Endodermal cell (in vitro differentiated cells): ENCODE measurements at regions not wholly inside any gene's neighbourhood (a gene's known extent, or its start where the extent isn't known, plus 50 kb on each side); places are given as distances from the start of the nearest gene placed in this dataset.

Source experiments
- DNase-seq: peaks from one replicate; pipeline ENCODE4 v3.0.0-alpha.2; 2017
- H3K27ac ChIP-seq: 2 replicates; pipeline ENCODE4 v1.5.1; 2013; ENCODE audit warnings: mild to moderate bottlenecking, low read depth, low read length, moderate library complexity
- H3K27me3 ChIP-seq: 2 replicates; pipeline ENCODE4 v1.6.1; 2013; ENCODE audit warnings: mild to moderate bottlenecking, low read length, moderate library complexity; ENCODE audit not compliant: insufficient read depth, control insufficient read depth, poor library complexity, severe bottlenecking
- H3K36me3 ChIP-seq: 2 replicates; pipeline ENCODE4 v1.7.0; 2013; ENCODE audit warnings: mild to moderate bottlenecking, low read length, moderate library complexity; ENCODE audit not compliant: control insufficient read depth, insufficient read depth
- H3K4me1 ChIP-seq: one replicate; pipeline ENCODE4 v1.7.0; 2013; ENCODE audit warnings: low read length; ENCODE audit not compliant: control insufficient read depth, insufficient read depth
- H3K4me3 ChIP-seq: 2 replicates; pipeline ENCODE4 v1.5.1; 2013; ENCODE audit warnings: mild to moderate bottlenecking, low read length, moderate library complexity
- H3K9ac ChIP-seq: 2 replicates; pipeline ENCODE4 v1.6.1; 2013; ENCODE audit warnings: mild to moderate bottlenecking, low read length, moderate library complexity; ENCODE audit not compliant: poor library complexity, severe bottlenecking; ENCODE audit errors: extremely low read depth
- H3K9me3 ChIP-seq: 2 replicates; pipeline ENCODE4 v1.6.1; 2013; ENCODE audit warnings: mild to moderate bottlenecking, low read length, moderate library complexity; ENCODE audit not compliant: control insufficient read depth
- H3K27ac Mint-ChIP-seq: 2 replicates; pipeline ENCODE4 v1.8.0; 2020; ENCODE audit warnings: mixed read lengths
- H3K27me3 Mint-ChIP-seq: 2 replicates; pipeline ENCODE4 v1.8.0; 2021; ENCODE audit warnings: mild to moderate bottlenecking, mixed read lengths; ENCODE audit not compliant: insufficient read depth
- H3K36me3 Mint-ChIP-seq: 2 replicates; pipeline ENCODE4 v1.8.0; 2020; ENCODE audit warnings: low read depth, mixed read lengths
- H3K4me1 Mint-ChIP-seq: 2 replicates; pipeline ENCODE4 v1.8.0; 2020; ENCODE audit warnings: mixed read lengths
- H3K4me3 Mint-ChIP-seq: 2 replicates; pipeline ENCODE4 v1.8.0; 2020; ENCODE audit warnings: mild to moderate bottlenecking, moderate library complexity, mixed read lengths
- H3K9me3 Mint-ChIP-seq: 2 replicates; pipeline ENCODE4 v1.8.0; 2020; ENCODE audit warnings: mild to moderate bottlenecking, mixed read lengths
- WGBS, 2 experiments: methylation state at CpG; one replicate each; pipeline versions ENCODE4 v1.1.5 to v1.1.7; 2013; ENCODE audit warnings: missing lambda C conversion rate in 2 of 2, mixed read lengths in 1 of 2; ENCODE audit not compliant: insufficient coverage in 1 of 2, insufficient read length in 1 of 2; 5-methylcytosine and 5-hydroxymethylcytosine counted together
- TF ChIP-seq, protein P1 (sequence below): fragments of 200-600 bp; sonication (generic); conservative IDR thresholded peaks from 2 replicates; pipeline ENCODE4 v1.5.0; 2021; ENCODE audit warnings: antibody characterized with exemption, mild to moderate bottlenecking

DNA sequence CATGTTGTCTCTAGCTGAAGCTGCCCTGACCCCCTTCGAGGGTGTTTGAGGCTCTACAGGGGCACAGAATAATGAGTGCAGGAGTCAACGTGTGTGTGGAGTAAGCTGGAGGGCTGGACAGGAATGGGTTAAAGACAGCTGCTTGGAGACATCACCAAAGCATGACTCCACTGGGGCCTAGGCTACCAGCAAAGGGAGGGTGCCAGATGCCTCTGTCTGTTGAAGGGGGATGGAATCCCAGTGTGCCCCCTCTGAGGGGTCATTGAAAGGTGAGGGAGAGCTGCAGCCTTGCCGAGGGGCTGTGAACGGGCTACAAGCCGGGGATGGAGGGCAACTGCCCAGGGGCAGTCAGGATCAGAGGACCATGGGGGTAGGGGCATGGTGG is 51.7 kb upstream of the PODXL start:
- H3K27ac Mint-ChIP-seq = peak overlapping the region; percentile 49
- no peaks in the 10 kb centered on the region for H3K36me3 Mint-ChIP-seq
- no peak overlapping the region for H3K27ac ChIP-seq
- no peaks in the 10 kb centered on the region for H3K27me3 ChIP-seq
- no peak overlapping the region for H3K9ac ChIP-seq
- no peaks in the 10 kb centered on the region for H3K9me3 Mint-ChIP-seq
- no peak overlapping the region for H3K4me3 ChIP-seq
- peak; percentile 85 for DNase-seq
- H3K4me1 ChIP-seq = peaks cover 42% of the 10 kb centered on the region
- peaks cover 50% of the 10 kb centered on the region for H3K4me1 Mint-ChIP-seq
- 20 to 63% methylated on average over 2 to 5 of the region's 5 CpGs for WGBS, 2 experiments
- TF ChIP-seq, protein P1, sequence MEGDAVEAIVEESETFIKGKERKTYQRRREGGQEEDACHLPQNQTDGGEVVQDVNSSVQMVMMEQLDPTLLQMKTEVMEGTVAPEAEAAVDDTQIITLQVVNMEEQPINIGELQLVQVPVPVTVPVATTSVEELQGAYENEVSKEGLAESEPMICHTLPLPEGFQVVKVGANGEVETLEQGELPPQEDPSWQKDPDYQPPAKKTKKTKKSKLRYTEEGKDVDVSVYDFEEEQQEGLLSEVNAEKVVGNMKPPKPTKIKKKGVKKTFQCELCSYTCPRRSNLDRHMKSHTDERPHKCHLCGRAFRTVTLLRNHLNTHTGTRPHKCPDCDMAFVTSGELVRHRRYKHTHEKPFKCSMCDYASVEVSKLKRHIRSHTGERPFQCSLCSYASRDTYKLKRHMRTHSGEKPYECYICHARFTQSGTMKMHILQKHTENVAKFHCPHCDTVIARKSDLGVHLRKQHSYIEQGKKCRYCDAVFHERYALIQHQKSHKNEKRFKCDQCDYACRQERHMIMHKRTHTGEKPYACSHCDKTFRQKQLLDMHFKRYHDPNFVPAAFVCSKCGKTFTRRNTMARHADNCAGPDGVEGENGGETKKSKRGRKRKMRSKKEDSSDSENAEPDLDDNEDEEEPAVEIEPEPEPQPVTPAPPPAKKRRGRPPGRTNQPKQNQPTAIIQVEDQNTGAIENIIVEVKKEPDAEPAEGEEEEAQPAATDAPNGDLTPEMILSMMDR = no peak
- no peaks in the 10 kb centered on the region for H3K9me3 ChIP-seq
- no peaks in the 10 kb centered on the region for H3K36me3 ChIP-seq
- H3K4me3 Mint-ChIP-seq = no peak overlapping the region
- H3K27me3 Mint-ChIP-seq = no peaks in the 10 kb centered on the region

DNA sequence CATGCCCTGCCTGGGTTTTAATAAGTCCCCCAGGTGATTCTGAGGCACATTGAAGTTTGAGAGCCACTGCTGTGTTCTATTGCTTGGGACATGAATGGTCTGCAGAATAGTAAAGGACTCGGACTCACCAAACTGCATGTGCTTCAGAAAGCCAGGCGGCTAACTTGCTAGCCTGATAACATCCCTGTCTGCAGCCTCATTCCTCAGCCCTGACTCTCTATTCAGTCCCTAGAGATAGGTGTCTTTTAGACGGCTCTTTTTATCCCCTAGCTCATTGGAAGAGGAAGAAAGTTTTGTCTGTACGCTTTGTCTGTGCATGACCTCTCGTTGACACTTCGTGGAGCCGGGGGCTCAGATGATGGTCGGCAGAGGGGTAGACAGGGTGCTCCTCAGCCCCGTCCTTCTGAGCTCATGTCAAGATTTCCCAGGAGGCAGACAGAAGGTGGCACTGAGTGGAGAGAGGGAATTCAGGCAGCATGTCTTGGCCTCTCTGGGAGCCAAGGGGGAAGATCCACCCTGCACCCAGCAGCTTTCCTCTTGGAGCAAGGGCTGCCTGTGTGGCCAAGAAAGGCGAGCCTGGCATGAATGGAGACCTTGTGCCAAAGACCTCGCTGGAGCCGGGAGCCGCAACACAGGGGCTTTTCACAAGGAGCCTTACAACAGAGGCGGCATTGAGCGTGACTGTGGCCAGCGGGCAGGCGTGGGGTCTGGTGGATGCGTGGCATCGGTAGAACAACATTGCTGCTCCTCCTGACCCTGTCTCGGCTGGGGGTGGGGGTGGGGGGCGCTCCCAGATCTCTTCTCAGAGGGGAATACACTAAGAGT is 51.1 kb upstream of the PODXL start:
- Histone ChIP-seq H3K36me3 (no peaks in the 10 kb centered on the region), H3K9ac (no peak overlapping the region), H3K27me3 (no peaks in the 10 kb centered on the region), H3K27ac (no peak overlapping the region), H3K9me3 (no peaks in the 10 kb centered on the region), H3K4me1 (peaks cover 44% of the 10 kb centered on the region), H3K4me3 (no peak overlapping the region)
- H3K27me3 Mint-ChIP-seq = no peaks in the 10 kb centered on the region
- H3K4me1 Mint-ChIP-seq = peaks cover 56% of the 10 kb centered on the region
- H3K9me3 Mint-ChIP-seq = no peaks in the 10 kb centered on the region
- H3K36me3 Mint-ChIP-seq = no peaks in the 10 kb centered on the region
- H3K27ac Mint-ChIP-seq = peak overlapping the region; percentile 80
- WGBS, 2 experiments = 82 to 84% methylated on average over 16 to 21 of the region's 21 CpGs
- TF ChIP-seq, protein P1 = no peak
- no peak overlapping the region for H3K4me3 Mint-ChIP-seq
- DNase-seq = peak; percentile 58

DNA sequence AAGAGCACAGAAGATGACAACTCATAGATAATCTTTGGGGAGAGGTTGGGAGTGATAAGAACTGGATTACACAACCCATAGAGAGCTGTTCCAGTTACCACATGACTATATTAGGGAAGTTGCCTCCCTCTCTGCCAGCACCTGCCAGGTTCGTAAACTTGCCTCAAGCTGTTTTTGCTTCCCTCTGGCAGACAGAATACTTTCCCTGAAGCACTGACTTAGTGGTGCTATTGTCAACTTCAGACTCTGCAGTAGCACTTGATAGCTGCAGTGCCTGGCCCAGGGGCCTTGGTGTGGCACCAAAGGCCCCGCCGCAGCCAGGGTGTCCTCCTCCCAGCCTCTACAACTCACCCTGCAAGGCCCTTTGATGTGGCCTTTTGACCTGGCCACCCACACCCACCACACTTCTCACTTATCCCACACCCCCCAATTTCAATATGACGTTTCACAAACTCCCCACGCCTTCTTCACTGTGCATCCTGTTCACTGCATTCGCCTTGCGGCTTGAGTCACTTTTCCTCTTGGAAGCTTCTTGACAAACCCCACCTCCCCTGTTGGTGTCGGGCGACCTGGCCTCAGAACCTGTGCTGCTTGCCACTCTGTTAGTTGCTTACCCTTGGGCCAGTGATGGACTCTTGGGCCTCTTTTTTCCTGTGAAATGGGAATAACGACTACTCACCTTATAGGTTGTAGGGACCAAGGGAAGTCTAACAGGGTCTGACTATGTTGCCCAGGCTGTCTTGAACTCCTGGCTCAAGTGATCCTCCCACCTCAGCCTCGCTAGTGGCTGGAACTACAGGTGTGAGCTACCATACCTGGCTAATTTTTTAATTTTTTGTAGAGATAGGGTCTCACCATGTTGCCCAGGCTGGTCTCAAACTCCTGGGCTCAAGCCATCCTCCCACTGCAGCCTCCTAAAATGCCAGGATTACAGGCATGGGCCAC is 50.2 kb upstream of the PODXL start:
- Mint-ChIP-seq H3K27me3 (no peaks in the 10 kb centered on the region), H3K9me3 (no peaks in the 10 kb centered on the region), H3K4me3 (no peak overlapping the region), H3K36me3 (no peaks in the 10 kb centered on the region), H3K27ac (peak overlapping the region; percentile 89), H3K4me1 (peaks cover 61% of the 10 kb centered on the region)
- no peak overlapping the region for H3K27ac ChIP-seq
- no peaks in the 10 kb centered on the region for H3K27me3 ChIP-seq
- TF ChIP-seq, protein P1 = no peak
- DNase-seq = peak; percentile 64
- WGBS, 2 experiments = 81 to 87% methylated on average over 10 to 11 of the region's 11 CpGs
- H3K4me1 ChIP-seq = peaks cover 44% of the 10 kb centered on the region
- H3K4me3 ChIP-seq = no peak overlapping the region
- no peaks in the 10 kb centered on the region for H3K36me3 ChIP-seq
- H3K9me3 ChIP-seq = no peaks in the 10 kb centered on the region
- no peak overlapping the region for H3K9ac ChIP-seq
